22Rv1 (cell line): ENCODE measurements at regions not wholly inside any gene's neighbourhood (a gene's known extent, or its start where the extent isn't known, plus 50 kb on each side); places are given as distances from the start of the nearest gene placed in this dataset.

ENCODE experiments used
- H3K27ac ChIP-seq: fragments of 450-650 bp; 2 replicates; pipeline ENCODE4 v1.5.1; 2017
- ZFX ChIP-seq: fragments of 450-650 bp; IDR thresholded peaks from 2 replicates; pipeline ENCODE4 v1.6.1; 2017; ENCODE audit warnings: antibody characterized with exemption, borderline replicate concordance
- TF ChIP-seq, protein P1 (sequence below): fragments of 450-650 bp; IDR thresholded peaks from 2 replicates; pipeline ENCODE4 v1.5.1; 2017; ENCODE audit warnings: mild to moderate bottlenecking

GRCh38 chr5:5798041-5798440 is 375.6 kb downstream of the ICE1 start:
- TF ChIP-seq ZFX = no peak
- TF ChIP-seq, protein P1, sequence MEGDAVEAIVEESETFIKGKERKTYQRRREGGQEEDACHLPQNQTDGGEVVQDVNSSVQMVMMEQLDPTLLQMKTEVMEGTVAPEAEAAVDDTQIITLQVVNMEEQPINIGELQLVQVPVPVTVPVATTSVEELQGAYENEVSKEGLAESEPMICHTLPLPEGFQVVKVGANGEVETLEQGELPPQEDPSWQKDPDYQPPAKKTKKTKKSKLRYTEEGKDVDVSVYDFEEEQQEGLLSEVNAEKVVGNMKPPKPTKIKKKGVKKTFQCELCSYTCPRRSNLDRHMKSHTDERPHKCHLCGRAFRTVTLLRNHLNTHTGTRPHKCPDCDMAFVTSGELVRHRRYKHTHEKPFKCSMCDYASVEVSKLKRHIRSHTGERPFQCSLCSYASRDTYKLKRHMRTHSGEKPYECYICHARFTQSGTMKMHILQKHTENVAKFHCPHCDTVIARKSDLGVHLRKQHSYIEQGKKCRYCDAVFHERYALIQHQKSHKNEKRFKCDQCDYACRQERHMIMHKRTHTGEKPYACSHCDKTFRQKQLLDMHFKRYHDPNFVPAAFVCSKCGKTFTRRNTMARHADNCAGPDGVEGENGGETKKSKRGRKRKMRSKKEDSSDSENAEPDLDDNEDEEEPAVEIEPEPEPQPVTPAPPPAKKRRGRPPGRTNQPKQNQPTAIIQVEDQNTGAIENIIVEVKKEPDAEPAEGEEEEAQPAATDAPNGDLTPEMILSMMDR = no peak
- H3K27ac ChIP-seq = no peak overlapping the region

DNA sequence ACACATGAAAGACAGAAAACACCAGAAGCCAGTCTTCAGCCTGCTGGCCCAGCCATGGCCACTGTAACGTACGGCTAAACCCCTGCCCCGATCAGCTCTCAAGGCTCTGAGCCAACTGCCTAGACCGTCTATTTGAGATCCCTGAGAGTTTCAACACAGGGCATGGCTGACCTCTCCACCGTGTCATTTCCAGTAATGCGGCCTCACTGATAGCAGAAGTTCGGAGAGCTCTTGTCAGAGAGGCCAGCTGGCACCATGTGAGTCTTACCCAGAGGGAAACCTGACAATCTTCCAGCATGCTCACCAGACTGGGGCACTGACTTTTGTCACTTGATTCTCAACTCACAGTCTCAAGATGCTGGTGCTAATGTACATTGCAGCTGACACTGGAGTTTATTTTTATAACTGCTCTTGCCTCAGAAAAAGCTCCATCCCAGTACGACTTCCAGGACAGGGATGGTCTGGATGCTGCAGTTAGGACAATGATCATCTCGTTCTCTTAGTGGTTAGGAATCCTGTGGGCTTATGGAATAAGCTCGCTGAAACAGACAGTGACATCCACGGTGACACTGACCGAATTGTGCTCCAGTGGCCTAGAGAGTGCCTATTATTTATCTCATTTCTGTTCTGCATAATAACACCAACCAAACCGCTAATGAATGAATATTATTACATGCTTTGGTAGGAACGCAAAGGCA is 372.7 kb downstream of the ICE1 start:
- H3K27ac ChIP-seq = no peak overlapping the region
- TF ChIP-seq ZFX = no peak
- TF ChIP-seq, protein P1 = no peak

- TF ChIP-seq, protein P1 = no peak
- no peak for TF ChIP-seq ZFX
- H3K27ac ChIP-seq = no peak overlapping the region
These were observed 371.7 kb downstream of the ICE1 start for GRCh38 chr5:5794118-5794560.

GRCh38 chr5:5793242-5794117 is 371.0 kb downstream of the ICE1 start:
- H3K27ac ChIP-seq = no peak overlapping the region
- no peak for TF ChIP-seq ZFX
- TF ChIP-seq, protein P1 = no peak

DNA sequence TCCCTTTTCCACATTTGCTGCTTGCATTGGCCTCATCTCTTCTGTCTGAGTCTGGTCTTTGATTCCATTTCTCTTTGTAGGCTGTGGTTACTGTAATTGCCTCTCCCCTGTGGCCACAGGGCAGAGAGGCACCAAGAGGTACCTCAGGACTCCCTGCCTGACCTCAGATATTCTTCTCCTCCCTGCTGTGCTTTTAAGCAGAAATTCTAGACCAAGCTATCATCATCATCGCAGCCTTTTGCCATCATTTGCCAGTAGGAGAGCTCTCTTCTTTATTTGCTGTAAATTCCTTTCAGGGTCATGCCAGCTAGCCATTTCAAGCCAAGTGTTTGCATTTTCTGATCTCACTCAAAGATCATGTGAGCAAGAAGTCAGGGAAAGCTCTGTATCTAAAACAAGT is 369.6 kb downstream of the ICE1 start:
- H3K27ac ChIP-seq = no peak overlapping the region
- TF ChIP-seq, protein P1 = no peak
- TF ChIP-seq ZFX = no peak

GRCh38 chr5:5788793-5789192 is 366.3 kb downstream of the ICE1 start:
- TF ChIP-seq, protein P1 = no peak
- no peak for TF ChIP-seq ZFX
- no peak overlapping the region for H3K27ac ChIP-seq

DNA sequence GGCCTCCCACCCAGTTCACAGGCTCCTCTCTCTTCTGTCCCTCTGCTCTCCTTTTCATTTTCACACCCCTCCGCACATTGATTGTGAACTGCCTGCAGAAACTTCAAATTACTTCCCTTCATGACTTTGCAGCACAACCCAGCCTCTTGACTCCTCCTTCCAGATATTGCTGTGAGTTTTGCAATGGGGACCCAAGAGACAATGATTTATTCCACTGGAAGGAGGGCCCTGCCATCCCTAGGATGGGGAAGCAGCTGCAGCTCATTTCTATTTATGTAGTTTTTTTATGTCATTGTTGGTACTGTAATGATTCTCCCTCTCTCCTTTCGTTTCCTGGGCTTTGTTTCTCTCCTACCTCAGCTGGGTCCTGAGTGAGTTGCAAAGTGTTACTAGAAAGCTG is 364.9 kb downstream of the ICE1 start:
- no peak overlapping the region for H3K27ac ChIP-seq
- TF ChIP-seq, protein P1 = no peak
- TF ChIP-seq ZFX = no peak
